ENCODE measurements at regions not wholly inside any gene's neighbourhood (a gene's known extent, or its start where the extent isn't known, plus 50 kb on each side); places are given as distances from the start of the nearest gene placed in this dataset.

DNA sequence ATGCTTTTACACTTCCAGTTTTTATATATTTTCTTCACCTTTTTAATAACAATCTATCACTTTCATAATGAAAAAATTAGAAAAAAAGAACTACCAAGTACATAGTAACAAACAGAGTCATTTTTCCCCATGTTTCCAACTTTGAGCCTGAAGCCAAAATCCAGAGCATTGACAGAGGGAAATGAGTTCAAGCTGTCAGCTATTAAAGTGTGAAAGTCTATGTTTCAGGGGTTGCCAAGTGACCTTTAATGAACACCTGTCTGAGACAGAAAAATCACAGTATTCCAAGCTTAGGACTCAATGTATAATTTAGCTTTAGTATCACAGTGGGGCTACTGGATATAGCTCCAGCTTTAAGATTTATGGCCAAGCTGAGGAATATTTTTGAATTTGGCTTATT is 128.3 kb upstream of the GADL1 start:
- Histone ChIP-seq H3K79me1 (ENCODE audit: low read depth in 1 of 2, low read length in 2 of 2) (no peaks in the 10 kb centered on the region), H2BK20ac (ENCODE audit: low read depth, low read length) (no peak overlapping the region), H3K4ac (ENCODE audit: low read depth, low read length) (no peak overlapping the region), H3K27ac (ENCODE audit: insufficient read depth, low read length) (no peak overlapping the region), H3K56ac (ENCODE audit: extremely low read depth, insufficient read depth, low read length) (no peak overlapping the region), H2AK9ac (replicated peaks; ENCODE audit: low read depth, low read length, poor library complexity) (no peak overlapping the region), H2BK120ac (ENCODE audit: low read depth, low read length) (no peak overlapping the region), H4K20me1 (ENCODE audit: insufficient read depth, low read length) (no peaks in the 10 kb centered on the region), H3K4me2 (ENCODE audit: low read depth, low read length) (no peak overlapping the region), H2AFZ (replicated peaks; ENCODE audit: low read length, poor library complexity) (no peak overlapping the region), H3K18ac (ENCODE audit: low read depth, low read length) (no peak overlapping the region), H2BK15ac (ENCODE audit: low read depth, low read length) (no peak overlapping the region), H4K91ac (ENCODE audit: insufficient read depth, low read depth, low read length) (no peak overlapping the region), H3K27me3 (ENCODE audit: control insufficient read depth, insufficient read depth, low read length) (no peaks in the 10 kb centered on the region; the same call in 1 of the 2 replicates), H3K14ac (replicated peaks; ENCODE audit: low read depth, low read length) (no peak overlapping the region), H3K9me1 (ENCODE audit: insufficient read depth, low read length) (no peaks in the 10 kb centered on the region), H3K23ac (ENCODE audit: low read depth, low read length) (no peak overlapping the region), H3K4me3 (ENCODE audit: insufficient read depth, low read depth, low read length) (no peak overlapping the region), H3K4me1 (ENCODE audit: control insufficient read depth, insufficient read depth, low read length) (no peaks in the 10 kb centered on the region), H3K36me3 (ENCODE audit: control insufficient read depth, insufficient read depth, low read length) (no peaks in the 10 kb centered on the region), H4K5ac (ENCODE audit: low read depth, low read length) (no peak overlapping the region), H4K8ac (ENCODE audit: low read depth in 2 of 2, low read length in 2 of 2) (no peak overlapping the region), H2AK5ac (ENCODE audit: low read depth, low read length) (no peak overlapping the region), H3K9me3 (ENCODE audit: control insufficient read depth, insufficient read depth, low read length) (peaks cover 3% of the 10 kb centered on the region), H3K9ac (ENCODE audit: low read depth, low read length) (no peak overlapping the region), H2BK5ac (ENCODE audit: low read depth, low read length, poor library complexity, severe bottlenecking) (no peak overlapping the region)
- TF ChIP-seq RFX5 (IDR thresholded peaks at IDR 0.05; ENCODE audit: low read depth, low read length) (no peak), NFE2L2 (IDR thresholded peaks at IDR 0.05; ENCODE audit: low read depth, low read length) (no peak), RCOR1 (IDR thresholded peaks at IDR 0.05; ENCODE audit: insufficient replicate concordance, low read length) (no peak), SMC3 (IDR thresholded peaks at IDR 0.05; ENCODE audit: low read depth, low read length) (no peak), CEBPB (IDR thresholded peaks at IDR 0.05; ENCODE audit: low read depth, low read length) (no peak), CTCF (conservative IDR thresholded peaks at IDR 0.05; ENCODE audit: low read depth, low read length) (no peak), CHD1 (IDR thresholded peaks at IDR 0.05; ENCODE audit: low read depth, low read length) (no peak), MAFK (IDR thresholded peaks at IDR 0.05; ENCODE audit: low read depth, low read length) (no peak), MAZ (IDR thresholded peaks at IDR 0.05; ENCODE audit: borderline replicate concordance, low read depth, low read length) (no peak), BHLHE40 (IDR thresholded peaks at IDR 0.05; ENCODE audit: low read depth, low read length) (no peak), FOS (IDR thresholded peaks at IDR 0.05; ENCODE audit: low read depth, low read length) (no peak), RAD21 (IDR thresholded peaks at IDR 0.05; ENCODE audit: low read length) (no peak), POLR2A (IDR thresholded peaks at IDR 0.05; ENCODE audit: low read depth, low read length) (no peak), MXI1 (IDR thresholded peaks at IDR 0.05; ENCODE audit: borderline replicate concordance, low read depth, low read length) (no peak)
- TF ChIP-seq, protein P1, sequence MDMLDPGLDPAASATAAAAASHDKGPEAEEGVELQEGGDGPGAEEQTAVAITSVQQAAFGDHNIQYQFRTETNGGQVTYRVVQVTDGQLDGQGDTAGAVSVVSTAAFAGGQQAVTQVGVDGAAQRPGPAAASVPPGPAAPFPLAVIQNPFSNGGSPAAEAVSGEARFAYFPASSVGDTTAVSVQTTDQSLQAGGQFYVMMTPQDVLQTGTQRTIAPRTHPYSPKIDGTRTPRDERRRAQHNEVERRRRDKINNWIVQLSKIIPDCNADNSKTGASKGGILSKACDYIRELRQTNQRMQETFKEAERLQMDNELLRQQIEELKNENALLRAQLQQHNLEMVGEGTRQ (IDR thresholded peaks at IDR 0.05; ENCODE audit: low read depth, low read length) = no peak
- TF ChIP-seq, protein P2, sequence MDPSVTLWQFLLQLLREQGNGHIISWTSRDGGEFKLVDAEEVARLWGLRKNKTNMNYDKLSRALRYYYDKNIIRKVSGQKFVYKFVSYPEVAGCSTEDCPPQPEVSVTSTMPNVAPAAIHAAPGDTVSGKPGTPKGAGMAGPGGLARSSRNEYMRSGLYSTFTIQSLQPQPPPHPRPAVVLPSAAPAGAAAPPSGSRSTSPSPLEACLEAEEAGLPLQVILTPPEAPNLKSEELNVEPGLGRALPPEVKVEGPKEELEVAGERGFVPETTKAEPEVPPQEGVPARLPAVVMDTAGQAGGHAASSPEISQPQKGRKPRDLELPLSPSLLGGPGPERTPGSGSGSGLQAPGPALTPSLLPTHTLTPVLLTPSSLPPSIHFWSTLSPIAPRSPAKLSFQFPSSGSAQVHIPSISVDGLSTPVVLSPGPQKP (IDR thresholded peaks at IDR 0.05; ENCODE audit: borderline replicate concordance, low read depth, low read length) = no peak
- ATAC-seq (ENCODE audit: low read depth) (no peak), DNase-seq (no peak)
- in situ Hi-C loops (cut with MboI; ENCODE audit: low sequenced_read_pairs) (no loop called here), dilution Hi-C loops (cut with HindIII; ENCODE audit: low sequenced_read_pairs, unreplicated experiment) (no loop called here), intact Hi-C loops (cut with micrococcal nuclease) (no loop called here)
- CTCF ChIA-PET = no interaction called here
- POLR2A ChIA-PET (ENCODE audit: unreplicated experiment) = no interaction called here
- BruUV-seq (replicated peaks) = no TSS peak

Measured in IMR-90 (cell line).